ENCODE measurements at regions not wholly inside any gene's neighbourhood (a gene's known extent, or its start where the extent isn't known, plus 50 kb on each side); places are given as distances from the start of the nearest gene placed in this dataset.

DNA sequence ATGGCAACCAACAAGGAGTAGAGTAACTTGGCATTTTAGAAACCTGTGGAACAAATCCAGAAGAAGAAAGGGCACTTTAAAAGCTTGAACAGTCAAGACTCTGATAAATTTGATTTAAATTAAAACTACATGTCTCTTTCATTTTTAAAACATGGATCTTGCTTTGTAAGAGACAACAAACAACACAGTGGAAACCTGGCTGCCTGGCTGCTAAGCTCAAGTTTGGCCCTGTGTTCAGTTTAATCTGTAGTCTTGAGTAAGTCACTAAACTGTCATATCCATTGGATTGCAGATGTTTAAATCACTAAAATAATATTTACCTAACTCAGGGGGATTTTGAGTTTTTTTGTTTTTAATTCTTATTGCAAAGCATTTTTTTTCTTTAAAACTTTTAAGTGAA is 374.9 kb upstream of the SEMA3D start:
- DNase-seq = no peak

DNA sequence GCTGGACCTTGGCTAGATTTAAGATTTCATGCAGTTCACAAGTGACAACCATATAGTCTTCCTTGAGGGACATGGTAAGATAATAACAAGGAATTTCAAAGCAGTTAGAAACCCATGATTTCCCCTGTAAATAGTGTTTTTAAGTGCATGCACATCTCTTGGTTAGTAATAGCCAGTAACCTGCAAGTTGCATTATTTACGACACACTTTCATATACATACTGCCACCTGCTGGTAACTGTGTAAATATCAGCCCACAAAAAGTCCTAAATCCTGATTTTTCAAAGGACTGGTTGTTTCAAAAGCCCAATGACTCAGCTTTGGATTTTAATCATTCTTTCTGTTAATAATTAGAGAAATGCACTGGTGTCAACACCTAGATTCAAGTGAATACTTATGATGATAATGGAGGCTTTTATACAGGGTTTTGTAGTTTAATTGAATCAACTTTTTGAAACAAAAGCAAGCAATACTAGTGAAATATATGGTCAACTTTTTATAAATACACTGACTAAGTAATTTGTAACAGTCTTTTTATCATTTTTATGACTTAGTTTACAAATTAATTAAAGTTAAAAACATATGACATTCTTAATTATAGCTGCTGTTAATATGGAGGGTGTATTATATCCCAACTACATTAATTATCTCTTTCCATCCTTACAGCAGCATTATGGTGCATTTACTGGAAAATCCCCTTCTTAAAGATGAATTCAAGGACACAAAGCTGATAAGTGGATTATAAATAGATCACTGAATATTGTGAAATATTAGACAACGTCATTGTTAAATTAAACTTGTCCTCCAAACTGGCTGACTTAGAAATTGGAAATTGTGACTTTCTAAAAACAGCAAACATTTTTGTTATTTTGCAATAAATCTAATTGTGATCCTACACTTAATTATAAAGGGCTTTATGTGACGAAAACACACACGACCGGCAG is 367.7 kb upstream of the SEMA3D start:
- peak; percentile 42 for DNase-seq

DNA sequence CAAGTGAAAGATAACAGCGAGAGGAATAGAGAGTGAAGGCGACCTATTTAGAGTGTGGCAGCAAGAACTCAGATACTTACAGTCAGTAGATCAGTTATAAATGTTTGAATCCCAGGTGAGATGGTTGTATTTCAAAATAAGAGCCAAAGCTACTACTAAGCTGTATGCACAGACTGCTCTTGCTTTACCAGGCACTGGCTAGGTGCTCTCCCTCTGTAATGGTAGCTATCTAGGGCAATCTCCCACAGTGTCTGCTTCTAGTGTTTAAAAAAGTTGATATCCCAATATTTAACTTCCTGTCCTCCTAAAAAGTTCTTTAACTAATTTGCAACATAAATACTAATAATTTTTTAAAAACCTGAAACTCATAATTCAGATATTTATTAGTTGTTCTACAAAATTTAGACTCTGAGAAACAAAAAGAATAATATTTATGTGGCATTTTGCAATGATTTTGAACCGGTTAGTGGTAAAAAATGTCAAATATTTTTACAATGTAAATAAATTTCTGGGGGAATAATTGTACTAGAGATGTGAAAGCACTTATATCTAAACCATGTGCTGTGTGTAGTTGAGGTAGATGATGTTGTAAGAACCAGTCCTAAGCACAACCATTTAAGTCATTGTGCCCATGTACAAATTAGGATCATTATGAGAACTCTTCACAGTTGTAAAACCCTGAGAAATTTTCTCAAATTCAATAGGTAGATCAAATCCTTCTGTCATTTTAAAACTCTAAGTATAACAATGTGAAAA is 349.3 kb upstream of the SEMA3D start:
- DNase-seq = no peak

DNA sequence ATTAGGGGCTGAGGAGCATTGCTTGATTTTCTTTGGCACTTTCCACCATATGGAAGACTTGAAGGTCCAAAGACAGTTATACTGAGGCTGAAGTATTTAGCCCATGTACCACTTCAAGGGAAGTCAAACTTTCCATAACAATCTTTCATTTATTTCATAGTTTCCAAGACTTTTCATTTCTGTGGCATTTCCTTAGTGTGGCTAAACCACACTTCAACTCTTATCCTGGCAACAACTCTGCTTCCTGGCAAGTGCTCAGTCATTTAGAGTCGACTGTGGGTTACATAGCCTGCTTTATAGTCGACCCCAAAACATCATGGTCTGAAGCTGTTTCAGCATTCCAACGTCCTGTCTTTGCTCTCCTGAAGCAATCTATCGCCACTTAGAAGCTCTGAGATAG is 343.0 kb upstream of the SEMA3D start:
- no peak for DNase-seq

DNA sequence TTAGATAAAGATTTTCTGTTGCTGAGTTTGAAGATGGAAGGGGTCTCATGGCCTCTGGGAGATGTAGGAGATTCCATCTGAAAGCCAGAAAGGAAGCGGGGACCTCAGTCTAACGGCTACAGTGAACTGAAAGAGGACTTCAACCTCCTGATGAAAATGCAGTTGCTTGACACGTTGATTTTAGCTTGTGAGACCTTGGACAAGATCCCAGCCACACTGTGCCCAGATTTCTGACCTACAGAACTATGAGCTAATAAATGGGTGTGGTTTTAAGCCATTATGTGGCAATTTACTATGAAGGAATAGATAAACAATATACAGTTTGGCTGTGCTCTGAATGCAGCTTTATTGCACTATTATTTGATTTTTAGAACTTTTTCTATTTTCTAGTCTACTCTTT is 342.3 kb upstream of the SEMA3D start:
- no peak for DNase-seq

DNA sequence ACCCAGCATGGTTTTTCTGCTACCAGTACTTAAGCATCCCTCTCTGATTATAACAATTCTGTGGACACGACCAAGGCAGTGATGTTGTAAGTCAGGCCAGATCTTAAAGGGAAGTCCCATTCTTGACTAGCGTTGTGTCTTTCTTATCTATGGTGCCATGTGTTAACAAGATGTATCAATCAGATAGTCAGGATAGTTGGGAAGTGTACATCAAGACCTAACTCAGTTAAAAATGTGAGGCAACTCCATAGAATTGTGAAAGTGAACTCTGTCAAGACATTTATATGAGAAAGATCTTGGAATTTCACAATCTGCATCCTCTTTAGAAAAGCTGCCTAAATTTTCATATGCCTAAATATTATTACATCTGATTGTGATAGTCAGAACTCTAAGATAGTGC is 341.7 kb upstream of the SEMA3D start:
- no peak for DNase-seq

DNA sequence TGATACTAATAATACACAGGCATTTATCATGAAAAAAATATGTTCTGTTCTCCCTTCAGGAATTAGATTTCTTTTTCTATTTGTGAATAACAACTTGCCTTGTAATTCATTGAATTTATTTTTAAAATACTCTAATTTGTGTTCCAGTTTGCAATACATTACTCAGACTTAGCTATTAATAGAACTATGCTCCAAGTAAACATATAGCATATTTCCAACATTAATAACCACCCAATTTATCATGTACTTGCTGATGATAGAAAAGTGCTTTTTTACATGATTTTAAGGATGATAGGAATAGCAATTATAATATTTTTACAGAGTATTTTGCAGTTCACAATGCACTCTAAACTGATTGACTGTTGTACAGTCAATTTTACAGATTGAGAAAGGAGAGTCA is 338.8 kb upstream of the SEMA3D start:
- no peak for DNase-seq

DNA sequence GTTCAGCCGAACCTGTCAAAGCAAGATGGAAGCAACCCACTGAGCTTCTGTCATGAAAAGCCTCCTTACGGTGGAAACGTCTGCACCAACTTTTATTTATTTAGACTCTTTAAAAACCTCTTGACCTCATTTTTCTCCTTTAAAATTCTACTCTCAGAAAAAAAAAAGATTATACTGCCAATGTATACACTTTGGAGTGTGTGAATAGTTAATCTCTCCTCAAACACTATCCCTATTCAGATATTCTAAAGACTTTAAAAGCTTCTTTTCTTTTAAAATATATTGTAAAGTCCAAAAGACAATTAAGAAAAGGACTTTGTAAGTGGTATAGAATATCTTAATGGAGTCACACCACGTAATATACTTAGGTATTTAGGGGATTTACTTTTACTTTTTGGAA is 335.2 kb upstream of the SEMA3D start:
- no peak for DNase-seq

DNA sequence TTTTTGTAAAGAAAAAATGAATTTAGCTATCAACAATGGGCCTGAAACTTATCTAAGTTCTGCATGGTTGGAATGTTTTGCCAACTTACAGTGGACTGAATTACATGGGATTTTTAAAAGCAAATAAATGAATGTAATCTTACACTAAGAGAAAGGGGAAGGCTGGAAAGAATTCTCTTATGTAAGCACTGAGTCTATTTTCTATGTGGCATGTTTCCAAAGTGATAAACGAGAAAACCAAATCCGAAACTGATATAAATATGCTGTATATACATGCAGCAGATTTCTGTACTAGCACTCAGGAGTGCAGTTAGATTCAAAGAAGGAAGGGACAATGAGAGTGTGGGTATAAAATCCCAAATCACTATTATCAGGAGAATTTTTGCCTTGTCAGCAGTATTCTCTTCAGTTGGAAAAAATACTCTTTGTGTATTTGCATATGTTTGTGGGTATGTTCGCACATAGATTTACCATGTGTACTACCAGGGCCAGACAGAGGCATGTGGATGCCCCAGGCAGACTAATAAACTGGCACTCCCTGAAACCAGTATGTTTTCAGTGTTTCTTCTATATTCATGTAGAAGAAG is 334.3 kb upstream of the SEMA3D start:
- DNase-seq = no peak

DNA sequence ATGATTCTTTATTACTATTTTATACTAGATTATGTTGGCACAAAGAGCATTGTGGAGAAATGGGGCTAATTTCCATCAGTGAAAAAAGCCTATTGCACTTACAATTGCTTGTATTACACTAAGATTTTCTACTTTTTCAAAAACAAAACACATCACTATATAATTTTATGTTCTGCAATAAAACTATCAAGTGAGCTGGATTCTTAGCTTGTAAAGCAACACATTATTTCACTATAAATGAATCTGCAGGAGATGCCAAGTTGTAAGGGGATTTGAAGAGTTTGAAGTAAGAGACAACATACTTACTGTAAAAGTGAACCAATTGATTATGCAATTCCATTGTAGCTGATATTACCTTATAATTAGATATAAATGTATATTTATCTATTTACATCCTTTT is 333.3 kb upstream of the SEMA3D start:
- DNase-seq = no peak

DNA sequence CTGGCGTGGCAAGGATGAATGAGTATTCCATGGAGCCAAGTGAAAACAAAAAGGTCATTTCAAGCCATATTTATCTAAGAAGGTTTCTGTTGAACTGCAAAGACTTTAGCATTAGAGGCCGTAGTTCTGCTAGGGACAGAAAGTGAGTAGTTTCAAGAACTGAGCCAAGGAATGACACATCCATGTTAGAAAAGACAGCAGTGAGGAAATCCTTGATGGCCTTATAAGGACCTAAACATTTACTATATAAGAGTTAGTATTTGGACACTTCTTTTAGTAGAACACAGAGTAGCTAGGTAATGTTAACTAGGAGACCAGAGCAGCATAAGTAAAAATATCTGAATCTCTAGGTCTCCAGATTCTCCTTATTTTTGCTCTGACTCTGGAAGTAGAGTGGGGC is 329.8 kb upstream of the SEMA3D start:
- DNase-seq = no peak

DNA sequence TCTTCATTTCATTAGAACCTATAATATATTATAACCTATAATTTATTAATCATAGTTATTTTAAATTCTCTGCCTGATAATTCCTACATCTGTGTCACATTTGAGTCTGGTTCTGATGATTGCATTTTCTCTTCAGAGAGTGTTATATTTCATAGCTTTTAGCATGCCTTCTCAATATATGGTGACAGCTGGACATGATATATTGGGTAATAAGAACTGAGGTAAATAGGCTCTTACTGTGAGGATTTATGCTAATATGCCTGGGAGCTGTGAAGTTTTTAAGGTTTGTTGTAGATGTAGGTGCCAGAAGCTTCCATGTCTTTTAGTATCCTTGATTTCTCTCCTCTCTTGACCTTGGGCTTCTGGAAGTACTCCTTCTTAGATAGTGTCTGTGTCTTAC is 325.9 kb upstream of the SEMA3D start:
- no peak for DNase-seq

DNA sequence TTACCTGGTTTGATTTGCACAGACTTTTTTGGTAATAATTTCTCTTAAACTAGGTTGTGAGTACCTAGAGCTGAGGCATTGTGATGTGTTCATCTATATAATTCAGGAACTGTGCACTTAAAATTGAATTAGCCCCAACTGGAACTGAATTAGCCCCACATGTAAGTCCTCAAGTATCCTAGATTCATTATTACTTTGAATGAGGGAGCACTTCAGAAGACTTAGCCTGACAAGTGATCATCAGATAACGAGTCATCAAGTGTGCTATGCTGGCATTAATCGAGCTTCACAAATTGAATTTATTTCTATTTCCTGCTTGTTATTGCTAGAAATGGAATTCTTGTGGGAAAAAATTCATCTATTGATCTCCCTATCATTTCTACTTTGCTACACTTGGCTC is 323.4 kb upstream of the SEMA3D start:
- DNase-seq = no peak

DNA sequence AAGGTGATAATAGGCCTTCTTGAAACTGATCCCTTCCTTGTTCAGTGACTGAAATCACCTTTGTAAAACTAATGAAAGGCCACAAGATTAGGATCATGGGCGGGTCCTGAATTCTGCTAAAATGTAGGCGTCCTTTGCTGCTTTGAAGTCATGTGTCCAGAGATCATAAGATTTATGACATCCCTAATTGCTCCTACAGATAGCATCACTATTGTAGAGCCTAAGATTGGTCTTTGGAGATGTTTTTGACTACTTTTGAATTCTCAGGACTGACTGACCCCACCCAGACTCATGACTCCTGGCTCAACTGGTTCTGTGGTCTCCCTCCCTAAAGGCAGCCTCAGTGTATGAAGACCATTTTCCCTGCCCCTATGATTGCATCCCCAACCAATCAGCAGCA is 322.6 kb upstream of the SEMA3D start:
- no peak for DNase-seq

DNA sequence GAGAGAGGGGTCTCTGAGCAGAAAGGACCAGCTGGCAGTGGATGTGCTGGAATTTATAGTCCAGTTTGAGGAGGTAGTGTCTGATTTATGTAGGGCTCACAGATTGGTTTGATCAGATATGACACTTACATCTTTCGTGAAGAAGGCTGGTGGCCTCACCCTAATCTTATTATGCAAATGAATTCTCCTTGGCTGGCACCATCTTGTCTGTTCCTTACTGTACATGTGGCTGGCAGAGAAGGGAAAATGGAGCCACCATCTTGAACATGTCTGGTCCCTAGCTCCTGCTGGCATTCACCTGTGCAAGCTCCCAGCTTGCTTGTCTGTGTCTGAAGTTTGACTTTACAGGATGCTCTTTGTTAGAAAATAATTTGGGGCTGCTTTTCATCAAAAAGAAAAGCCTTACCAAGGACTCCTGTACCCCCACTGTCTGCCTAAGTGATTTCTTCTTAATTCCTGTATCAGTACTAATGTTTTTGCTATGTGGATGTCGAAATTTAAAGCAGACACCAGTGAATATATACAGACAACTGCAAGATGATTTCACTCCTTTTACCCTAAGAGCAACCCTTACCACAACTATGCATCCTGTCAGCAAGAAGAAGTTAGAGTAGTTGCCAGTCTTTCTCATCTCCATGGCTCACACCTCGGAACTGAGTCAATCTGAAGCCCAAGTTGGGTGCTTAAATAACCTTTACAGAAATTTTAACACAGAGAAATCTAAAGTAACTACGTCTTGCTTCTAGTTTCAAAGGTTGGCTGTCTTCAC is 322.0 kb upstream of the SEMA3D start:
- no peak for DNase-seq

DNA sequence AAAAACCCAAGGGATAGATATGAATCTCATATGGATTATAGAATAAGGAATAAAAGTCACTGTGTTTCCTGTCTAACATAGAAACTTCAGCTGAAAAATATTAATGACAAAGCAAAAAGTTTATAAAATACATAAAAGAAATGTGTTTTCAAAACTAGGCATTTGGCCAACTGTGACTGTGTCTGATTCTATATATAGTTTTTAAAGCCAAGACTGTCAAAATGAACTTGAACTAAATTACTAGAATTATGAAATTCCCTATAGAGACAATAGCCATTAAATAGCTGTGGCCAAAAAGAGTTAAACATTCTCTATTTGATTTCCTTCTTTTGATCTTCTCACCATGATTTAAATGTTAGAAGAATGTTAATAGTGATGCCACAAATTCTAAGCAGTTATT is 311.2 kb upstream of the SEMA3D start:
- no peak for DNase-seq

DNA sequence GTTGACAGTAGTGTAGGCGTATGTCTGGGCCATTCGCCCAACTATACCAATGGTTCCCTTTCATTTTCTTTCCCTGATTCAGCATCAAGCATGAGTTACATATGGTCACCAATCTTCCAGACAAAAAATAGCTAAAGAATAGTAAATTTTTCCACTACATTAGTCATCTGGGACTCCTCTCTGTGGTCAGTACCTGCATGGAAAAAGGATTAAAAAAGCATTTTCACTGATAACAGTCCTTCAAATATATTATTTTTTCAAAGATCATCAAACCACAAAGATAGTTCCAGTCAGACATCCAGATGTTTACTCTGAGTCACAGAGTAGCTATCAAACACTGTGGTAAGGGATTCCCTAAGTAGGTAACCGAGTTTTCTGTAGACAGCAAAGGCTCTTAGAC is 302.6 kb upstream of the SEMA3D start:
- no peak for DNase-seq

DNA sequence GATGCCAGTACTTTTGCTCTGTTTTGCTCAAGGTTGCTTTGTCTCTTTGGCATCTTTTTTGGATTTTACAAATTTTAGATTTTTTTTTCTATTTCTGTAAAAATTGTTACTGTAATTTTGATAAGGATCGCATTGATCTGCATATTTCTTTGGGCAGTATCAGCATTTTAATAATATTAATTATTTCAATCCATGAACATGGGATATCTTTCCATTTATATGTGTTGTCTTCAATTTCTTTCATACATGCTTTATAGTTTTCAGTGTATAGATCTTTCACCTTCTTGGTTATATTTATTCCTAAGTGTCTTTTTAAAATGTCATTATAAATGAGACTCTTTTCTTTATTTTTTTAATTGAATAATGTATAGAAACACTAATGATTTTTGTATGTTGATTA is 301.6 kb upstream of the SEMA3D start:
- no peak for DNase-seq

DNA sequence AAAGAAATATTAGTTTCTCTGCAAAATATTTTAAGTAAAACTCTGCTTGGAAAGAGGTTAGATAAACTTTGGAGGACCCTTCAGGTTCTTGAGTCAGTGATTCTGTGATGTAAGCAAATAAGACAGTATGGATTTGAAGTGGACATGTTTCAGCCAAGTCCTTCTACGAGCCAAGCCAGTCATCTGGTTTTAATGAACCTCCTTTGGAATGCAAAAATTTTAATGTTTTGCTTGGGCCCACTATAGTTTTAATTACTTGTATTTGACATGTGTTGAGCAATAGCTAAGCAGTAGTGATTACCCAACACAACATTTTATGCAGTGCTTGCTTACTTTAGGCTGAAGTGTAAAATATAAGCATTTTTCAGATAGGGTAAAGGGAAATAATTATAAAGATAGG is 296.3 kb upstream of the SEMA3D start:
- no peak for DNase-seq

DNA sequence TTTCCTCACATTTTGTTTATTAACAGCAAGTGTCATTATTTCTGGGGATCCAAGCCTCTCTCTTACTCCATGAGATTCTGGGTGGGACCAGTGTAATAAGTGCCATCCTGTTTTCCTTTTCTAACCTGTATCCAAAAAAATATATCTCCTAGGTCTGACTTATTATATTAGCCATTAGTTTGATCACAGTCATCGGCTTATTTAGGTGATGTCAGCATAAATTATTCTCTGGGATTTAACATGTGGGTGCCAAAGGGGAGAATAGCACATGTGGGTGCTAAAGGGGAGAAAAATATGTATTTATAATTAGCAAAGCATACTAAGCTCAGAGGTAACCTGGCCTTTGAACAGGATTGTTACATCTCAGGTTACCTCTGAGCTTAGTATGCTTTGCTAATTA is 293.8 kb upstream of the SEMA3D start:
- DNase-seq = no peak

DNA sequence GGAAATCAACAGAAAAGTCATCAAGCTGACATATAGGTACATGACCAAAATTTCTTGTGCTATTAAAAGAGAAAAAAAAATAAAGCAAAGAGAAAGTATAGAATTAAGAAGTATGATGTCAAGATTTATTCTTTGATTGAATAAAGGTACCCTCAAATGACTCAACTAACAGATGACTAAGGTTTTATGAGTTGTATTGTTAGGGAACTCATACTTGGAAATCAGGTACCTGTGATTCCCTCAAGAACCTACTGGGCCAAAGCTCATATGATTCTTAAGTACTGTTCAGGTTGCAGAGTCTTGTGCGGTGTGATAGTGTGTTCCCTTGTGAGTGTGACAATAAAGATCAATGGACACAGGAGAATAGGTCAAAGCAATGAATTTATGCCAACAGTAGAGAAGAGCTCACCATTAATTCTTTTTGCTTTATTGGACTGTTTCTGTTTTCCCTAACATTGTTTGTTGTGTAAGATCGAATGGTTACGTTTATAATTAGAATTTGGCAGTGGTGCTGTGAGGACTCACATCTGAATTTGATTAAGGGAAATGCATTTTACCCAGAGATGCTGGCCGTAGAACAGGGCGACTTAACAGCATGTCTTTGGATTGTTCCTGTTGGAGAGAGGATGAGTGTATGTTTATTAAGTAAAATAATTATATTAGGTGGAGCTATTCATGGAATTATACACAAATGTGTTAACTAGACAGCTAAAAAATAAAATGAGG is 293.2 kb upstream of the SEMA3D start:
- no peak for DNase-seq

DNA sequence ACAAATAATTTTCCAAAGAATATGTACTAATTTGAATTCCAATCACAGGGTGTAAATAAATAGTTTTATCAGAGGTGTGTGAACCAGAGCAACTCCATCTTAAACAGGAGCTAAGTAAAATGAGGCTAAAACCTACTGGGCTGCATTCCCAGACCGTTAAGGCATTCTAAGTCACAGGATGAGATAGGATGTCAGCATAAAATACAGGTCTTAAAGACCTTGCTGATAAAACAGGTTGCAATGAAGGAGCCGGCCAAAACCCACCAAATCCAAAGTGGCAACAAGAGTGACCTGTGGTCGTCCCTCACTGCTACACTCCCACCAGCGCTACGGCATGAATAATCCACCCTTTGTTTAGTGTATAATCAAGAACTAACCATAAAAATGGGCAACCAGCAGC is 291.7 kb upstream of the SEMA3D start:
- no peak for DNase-seq

DNA sequence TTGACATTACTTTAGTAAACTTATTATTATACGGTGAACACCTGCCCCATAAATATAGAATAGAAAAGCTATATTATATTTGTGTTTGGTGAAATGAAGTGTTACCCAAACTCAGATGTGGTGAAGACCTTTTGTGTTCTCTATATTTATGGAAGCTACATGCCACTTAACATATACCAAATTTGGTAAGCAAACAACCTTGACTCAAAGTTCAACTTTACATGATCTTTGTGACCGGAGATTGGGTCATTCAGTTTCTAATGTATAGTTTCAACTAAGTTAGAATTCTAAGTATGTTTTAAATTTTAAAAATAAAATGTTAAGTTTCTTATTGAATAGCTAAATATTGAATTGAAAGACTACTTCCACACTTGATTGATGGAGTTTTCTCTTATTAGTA is 288.6 kb upstream of the SEMA3D start:
- no peak for DNase-seq
